Transverse colon (tissue), 4 donors: ENCODE measurements at regions not wholly inside any gene's neighbourhood (a gene's known extent, or its start where the extent isn't known, plus 50 kb on each side); places are given as distances from the start of the nearest gene placed in this dataset.

Experiments
- POLR2A ChIP-seq: fragments of 450-650 bp; IDR thresholded peaks from one replicate; pipeline ENCODE4 v1.6.1; 2016; ENCODE audit warnings: antibody characterized with exemption, mild to moderate bottlenecking, moderate library complexity
- POLR2AphosphoS5 ChIP-seq, 3 donors: sonication (generic); formaldehyde crosslinking; IDR thresholded peaks; one replicate each; pipeline ENCODE4 v1.6.1; 2016; ENCODE audit warnings: antibody characterized with exemption in 3 of 3
- TF ChIP-seq, protein P1 (sequence below), 5 experiments: fragments of 200-600 bp in 3 of 5; fragments of 450-650 bp in 2 of 5; sonication (generic) in 3 of 5; IDR thresholded peaks; 1 replicate in 2 of 5; 2 replicates in 3 of 5; pipeline ENCODE4 v1.5.1; 2016 to 2017; ENCODE audit warnings: antibody characterized with exemption in 5 of 5, inconsistent platforms in 3 of 5, mild to moderate bottlenecking in 2 of 5, moderate library complexity in 1 of 5

DNA sequence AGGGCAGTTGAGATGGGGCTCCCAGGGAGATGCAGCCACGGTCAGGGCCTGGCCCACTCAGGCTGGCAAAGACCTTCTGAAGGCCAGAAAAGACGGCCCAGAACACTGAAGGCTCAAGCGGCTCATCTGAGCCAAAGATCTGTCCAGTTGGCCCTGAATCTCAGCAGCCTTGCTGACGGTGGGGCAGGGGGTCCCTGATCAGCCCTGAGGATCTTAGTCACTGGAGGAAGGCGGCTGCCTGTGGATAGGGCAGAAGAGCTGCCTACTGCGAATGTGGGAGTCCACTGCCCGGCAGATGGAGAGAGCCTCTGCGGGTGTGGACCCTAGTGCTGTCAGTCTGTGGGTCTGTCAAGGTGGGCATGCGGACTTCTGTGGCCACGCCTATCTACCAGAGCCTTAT, 1738.2 kb downstream of the TP53TG3F start:
- TF ChIP-seq, protein P1, sequence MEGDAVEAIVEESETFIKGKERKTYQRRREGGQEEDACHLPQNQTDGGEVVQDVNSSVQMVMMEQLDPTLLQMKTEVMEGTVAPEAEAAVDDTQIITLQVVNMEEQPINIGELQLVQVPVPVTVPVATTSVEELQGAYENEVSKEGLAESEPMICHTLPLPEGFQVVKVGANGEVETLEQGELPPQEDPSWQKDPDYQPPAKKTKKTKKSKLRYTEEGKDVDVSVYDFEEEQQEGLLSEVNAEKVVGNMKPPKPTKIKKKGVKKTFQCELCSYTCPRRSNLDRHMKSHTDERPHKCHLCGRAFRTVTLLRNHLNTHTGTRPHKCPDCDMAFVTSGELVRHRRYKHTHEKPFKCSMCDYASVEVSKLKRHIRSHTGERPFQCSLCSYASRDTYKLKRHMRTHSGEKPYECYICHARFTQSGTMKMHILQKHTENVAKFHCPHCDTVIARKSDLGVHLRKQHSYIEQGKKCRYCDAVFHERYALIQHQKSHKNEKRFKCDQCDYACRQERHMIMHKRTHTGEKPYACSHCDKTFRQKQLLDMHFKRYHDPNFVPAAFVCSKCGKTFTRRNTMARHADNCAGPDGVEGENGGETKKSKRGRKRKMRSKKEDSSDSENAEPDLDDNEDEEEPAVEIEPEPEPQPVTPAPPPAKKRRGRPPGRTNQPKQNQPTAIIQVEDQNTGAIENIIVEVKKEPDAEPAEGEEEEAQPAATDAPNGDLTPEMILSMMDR (IDR thresholded peaks at IDR 0.05), result no peak
- no peak for TF ChIP-seq POLR2A
- no peak for TF ChIP-seq POLR2AphosphoS5 (IDR thresholded peaks at IDR 0.05)
